Skin of body (tissue), 1 donor: ENCODE measurements at regions not wholly inside any gene's neighbourhood (a gene's known extent, or its start where the extent isn't known, plus 50 kb on each side); places are given as distances from the start of the nearest gene placed in this dataset.

Experiments
- DNase-seq: peaks from one replicate; lab custom pipeline; 2025; lab: John Stamatoyannopoulos, UW

DNA sequence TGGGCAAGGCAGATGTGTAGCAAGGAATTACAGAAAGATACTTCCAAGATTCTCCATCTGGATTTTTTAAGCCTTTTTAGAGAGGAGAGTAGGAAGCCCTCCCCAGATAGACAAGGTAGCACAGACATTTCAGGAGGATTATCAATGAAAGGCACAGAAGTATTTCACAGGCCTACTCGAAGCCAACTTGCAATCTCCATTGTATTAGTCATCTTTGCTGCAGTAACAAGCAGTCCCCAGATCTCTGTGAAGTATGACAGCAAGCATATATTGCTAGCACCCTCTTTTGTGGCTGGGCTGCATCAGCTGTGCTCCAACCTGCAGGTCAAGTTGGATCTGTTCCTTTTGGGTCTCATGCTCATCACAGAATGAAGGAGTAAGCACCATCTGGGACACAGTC, 101.6 kb downstream of the MAF start:
- no peak for DNase-seq

DNA sequence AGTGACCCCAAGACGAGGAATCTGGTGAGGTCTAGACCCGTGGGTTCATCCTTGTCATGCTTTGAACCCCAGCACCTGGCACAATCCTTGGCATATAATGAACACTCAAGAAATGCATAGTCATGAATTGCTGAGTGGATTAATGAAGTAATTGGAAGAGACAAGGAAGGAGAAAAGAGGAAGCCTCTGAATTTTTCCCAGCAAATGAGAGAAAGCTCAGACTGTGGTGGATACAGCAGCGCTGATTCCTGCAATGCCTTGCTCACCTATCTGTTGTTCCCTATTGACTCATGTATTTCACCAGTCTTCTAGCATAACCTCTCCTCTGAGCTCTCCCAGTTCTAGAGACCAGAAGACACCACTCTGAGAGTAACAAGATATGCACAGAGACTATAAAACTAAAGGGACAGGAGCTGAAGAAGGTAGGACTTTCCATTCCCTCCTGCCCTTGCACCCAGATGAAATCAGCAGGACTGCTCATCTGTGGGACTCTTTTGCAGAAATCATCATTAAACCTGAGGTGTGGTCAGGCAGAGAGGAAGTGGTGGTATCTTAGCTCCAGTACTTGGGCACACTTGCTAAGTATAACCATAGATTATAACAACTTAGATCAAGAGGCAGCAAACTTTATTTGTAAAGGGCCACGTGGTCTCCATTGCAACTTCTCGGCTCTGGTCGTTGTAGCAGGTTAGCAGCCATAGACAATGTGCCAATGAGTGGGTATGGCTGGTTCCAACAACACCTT, 102.8 kb downstream of the MAF start:
- no peak for DNase-seq

DNA sequence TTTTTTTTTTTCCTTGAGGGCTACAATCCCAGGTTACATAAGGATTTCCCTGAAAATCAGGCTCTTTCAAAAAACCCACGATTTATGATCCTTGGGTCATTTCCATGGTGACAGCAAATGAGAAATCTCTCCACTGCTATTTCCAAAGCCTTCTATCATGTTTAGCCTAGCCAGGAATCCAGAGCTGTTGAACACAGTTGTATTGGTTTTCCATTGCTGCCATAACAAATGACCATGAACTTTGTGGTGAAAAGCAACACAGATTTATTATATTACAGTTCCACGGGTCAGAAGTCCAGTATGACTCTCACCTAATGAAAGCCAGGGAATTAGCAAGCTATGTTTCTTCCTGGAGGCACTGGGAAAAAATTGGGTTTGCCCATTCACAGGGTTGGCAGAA, 106.6 kb downstream of the MAF start:
- no peak for DNase-seq

DNA sequence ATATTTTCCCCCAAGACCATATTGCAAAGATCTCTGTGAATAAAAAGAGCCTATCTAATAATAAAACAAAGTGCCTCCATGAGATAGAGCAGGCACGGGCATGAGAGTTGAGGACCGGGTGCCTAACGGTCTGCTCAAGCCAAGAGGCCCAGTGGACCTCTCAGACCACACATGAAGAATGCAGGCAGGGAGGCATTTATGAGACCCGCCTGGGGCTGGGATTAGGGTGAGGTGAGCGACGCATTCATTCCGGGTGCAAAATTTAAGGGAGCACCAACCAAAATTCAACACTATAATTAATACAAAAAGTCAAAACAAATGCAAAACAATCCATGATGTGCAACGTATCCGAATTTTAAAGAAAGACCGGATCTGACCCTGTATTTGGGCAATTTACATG, 108.5 kb downstream of the MAF start:
- no peak for DNase-seq

DNA sequence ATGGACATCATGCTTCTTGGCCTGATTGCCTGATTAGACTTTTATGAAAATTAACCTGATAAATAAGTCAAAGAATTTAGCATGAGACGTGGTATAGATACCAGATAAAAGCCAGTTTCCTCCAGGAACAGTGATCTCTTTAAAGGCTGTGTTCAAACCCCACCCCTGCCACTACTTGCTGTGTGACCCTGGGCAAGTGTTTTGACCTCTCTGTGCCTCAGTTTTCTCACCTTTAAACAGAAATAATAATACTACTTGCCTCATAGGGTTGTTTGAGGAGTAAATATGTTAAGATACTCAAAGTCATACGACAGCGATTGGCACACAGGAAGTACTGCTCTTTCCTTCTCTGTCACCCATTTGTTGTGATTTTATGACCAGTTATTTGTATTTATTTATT, 115.5 kb downstream of the MAF start:
- no peak for DNase-seq

DNA sequence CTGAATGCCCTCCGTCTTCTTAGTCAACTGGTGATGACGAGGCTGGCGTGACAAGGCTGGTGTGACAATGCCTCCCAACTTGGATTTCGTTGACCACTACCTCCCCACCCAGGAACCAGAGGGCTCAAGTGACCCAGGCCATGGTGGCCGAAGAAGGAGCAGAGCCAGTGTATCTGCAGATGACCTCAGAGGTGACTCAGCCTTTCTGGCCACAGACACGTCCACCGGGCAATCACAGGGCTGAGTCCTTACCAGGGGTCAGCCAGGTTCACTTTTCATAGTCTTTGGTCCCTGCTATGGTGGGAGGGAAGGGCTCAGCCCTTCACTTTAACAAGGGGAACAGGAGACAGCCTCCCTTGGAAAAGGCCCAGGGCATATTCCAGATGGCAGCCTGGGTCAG, 116.3 kb downstream of the MAF start:
- no peak for DNase-seq

DNA sequence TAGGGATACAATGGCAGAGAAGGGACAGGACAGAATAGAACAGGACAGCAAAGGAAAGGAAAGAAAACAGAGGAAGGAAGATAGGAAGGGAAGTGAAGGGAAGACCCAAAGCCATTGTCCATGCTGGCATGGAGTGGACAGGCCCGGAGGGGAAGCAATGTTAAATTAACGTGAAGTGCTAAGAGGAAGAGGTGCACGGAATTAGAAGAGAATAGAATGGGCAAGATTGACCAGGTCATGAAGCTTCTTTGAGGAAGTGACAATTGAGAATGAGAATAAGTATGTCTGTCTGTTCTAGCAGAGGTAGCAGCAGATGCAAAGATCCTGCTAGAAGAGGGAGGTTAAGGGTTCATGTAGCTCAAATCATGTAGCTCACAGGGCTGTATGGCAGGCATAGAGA, 117.2 kb downstream of the MAF start:
- no peak for DNase-seq

DNA sequence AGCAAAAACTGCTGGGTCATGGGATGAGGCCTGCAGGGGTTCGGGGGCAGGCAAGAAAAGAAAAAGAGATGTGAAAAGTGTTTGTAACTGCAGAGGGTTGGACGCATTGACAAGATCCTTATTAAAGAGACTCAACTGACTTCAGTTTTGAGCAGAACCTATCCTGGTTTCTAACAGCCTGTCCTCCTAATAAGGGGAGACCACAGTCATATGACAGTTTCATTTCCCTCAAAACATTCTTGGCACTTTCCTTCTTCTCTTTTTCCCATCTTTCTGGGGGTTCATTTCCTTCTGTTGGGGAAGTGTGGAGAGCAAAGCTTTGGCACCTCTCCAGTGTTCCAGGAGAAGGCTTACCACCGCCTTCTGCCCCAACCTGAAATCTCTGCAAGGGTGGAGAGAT, 118.5 kb downstream of the MAF start:
- no peak for DNase-seq

DNA sequence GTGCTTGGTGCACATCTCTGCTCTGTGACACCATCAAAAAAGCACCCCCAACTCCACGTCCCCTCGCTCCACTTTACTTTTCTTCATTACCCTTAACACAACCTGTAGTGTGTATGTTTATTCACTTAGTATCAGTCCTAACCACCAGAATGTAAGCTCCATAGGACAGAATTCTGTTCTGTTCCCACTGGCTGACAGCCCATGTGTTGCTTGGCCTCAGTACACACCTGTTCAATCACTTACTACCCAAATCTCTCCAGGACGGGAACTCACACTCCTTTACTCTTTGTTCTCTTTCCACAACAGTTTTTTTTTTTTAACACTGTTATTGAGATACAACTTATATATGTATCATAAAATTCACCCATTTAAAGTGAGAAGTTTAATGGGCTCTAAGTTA, 119.6 kb downstream of the MAF start:
- DNase-seq: no peak

DNA sequence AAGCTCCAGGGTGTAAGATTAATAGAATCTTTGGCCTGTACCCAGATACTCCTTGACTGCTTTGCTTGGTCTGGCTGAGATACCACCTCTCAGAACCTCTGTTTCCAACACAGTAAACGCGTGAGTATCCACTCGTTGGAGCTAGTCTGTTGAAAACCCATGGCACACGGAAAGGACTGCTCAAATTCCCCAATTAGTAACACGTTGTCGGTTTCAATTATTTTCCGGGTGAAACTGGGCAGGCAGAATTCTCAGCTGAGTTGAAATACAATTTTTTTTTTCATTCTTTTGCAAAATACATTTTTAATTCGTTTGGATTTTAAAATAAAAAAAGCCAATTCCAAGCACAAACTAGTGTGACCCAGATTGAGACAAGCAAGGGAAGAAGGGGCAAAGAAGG, 120.5 kb downstream of the MAF start:
- DNase-seq: no peak

DNA sequence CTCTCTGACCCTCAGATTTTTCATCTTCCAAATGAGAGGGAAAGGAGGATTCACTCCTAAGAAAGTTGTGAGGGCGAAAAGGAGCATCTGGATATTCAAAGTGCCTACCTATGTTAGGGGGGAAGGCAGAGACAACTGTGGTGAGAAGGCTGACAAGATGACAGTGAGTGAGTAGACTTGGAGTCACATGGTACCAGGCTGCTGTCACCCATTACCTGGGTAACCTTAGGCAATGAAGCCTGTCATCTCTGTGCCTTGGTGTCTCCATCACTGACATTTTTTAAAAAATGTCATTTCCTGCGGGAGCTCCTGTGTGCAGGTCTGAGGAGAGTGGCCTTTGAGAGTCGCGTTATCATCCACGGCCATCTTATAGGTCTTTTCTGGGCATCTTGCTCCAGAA, 124.0 kb downstream of the MAF start:
- no peak for DNase-seq

DNA sequence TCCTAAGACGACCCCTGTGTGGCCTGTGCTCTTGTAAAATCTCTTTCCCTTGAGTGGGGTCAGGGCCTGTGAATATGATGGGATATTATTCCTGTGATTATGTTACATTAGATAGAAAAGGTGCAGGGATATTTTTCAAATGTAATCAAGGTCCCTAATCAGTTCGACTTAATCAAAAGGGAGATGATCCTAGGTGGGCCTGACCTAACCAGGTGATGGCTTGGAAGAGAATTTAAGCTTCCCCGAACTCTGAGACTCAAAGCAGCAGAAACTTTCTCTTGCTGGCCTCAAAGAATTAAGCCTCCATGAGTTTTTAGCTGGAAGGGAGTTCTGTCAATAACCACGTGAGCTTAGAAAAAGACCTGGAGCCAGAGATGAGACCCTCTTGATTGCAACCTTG, 124.7 kb downstream of the MAF start:
- no peak for DNase-seq

DNA sequence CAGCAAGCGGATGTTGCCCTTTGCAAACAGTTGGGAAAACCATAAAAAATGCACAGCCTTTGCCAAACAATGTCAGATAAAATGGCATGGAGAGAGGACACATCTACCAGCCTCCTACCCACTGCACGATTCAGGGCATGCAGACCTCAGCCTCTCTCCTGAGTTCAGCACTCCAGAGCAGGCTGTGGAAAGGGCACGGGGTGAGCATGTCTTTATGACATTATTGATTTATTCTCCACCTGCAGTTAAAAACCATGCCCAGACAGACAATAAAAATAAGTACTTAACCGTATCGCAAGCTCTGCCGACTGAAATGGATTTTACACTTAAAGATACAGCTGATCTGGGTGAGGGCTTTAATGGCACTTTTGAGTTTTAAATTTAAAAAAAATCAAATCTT, 127.1 kb downstream of the MAF start:
- DNase-seq: no peak

DNA sequence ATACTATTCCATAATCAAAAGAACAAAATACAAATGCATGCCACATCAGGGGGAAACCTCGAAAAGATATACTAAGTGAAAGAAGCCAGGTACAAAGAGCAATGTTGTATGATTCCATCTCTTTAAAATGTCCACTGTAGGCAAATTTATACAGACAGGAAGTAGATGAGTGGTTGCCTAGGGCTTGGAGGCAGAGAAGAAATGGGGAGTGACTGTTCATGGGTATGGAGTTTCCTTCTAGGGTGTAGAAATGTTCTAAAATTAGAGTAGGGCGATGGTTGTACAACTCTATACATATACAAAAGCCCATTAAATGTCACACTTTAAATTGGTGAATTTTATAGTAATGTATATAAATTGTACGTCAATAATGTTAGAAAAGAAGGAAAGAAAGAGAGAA, 128.1 kb downstream of the MAF start:
- no peak for DNase-seq

DNA sequence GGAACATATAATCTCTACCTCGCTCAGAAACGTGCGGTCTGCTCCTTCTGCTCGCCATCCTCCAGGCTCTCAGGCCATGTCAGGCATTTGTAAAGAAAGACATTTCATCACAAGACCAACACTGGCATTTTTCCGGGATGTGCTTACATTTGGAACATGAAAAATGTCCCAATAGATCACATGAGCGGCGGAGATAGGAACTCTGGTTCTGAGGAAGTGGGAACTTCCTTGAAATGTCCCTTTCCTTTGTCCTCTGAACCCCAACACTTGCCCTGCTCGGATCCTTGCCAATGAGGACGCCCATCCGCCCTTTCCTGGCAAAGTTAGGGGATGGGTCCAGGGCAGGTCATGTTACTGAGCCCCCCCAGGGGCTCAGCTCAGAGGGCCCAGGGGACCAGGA, 130.5 kb downstream of the MAF start:
- no peak for DNase-seq

DNA sequence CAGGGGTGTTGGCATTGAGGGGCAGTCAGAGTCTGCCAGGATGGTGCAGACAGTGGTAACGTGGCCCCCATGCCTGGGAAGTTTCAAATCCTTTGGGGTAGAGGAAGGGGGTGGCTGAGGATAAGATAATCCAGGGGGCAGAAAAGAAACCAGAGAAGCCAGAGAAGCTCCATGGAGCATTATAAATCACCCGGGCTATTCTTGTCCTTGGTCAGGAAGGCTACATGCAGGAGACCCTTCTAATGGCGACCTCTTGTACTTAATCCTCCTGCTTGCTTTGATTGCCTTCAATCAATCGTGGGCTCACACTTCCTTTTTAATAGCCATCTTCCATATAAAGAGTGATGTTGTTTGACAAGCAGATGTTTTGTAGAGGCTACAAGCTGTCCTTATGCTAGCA, 131.9 kb downstream of the MAF start:
- DNase-seq: no peak

DNA sequence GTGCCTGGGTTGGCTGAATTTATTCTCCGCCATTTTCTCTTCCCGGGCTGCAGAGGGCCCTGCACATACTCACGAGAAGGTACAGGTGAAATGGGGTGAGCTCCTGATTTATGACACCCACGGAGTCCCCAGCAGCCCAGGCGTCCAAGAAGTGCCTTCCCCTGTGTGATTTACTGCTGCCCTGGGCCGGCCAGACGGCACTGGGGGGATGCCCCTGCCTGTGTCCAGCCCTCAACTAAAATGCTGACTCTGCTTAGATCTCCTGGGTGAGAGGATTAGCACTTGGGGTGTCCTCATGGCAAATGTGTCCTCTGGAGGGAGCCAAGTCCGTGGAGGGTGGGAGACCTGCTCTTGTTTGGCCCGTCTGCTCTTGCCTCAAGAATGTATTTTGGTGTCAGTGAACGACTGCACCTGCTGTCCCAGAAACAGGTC, 132.4 kb downstream of the MAF start:
- DNase-seq: no peak

DNA sequence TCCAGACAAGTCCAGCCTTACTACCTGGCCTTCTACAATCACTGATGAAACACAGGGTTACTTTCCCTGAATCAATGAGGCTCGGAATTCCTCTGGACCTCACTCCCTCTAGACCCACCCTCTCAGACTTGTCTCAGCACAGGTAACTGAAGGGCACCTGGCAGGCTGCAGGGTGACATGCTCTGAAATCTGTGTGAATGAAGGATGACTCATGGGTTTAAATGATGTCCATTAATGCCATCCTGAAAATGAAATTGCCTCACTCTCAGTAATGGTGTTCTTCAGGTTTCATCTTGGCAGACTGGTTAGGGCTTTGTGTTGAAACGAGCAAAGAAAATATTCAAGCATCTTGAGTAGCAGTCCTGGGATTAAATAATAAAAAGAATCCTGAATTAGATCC, 134.4 kb downstream of the MAF start:
- no peak for DNase-seq

DNA sequence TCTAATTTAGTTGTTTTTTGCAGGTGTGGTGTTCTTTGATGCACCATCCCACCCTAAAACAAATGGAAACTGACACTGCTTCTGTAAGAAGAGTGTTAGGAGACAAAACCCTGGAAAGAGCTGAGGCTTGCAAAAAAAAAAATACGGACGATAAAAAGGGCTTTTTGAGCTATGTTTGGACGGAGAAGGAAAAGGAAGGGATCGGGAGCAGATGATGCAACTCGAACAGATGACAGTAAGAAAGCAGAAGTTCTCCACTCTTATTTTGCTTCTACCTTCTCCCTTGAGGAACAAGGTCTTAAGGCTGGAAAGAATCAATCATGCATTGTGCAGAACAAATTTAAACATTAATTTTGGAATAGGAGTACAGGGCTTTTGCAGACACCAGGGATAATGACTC, 136.7 kb downstream of the MAF start:
- no peak for DNase-seq

DNA sequence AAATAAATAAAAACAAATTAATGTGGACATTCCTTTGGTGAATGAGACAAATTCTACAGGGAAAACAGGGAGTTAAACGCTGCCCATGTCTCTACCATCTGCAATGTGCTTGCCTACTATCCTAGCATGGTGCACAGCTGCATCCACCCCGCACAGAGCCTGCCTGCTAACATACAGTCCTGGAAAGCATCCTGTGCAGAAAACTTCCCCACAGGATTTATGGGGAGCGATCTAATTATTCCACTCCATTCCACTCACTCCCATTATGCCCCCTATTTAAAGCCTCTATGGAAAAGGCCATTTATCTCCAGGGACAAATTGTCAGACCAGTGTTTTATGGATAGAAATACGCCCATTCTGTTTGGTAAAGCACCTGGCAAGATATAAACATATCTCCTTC, 144.5 kb downstream of the MAF start:
- DNase-seq: no peak

DNA sequence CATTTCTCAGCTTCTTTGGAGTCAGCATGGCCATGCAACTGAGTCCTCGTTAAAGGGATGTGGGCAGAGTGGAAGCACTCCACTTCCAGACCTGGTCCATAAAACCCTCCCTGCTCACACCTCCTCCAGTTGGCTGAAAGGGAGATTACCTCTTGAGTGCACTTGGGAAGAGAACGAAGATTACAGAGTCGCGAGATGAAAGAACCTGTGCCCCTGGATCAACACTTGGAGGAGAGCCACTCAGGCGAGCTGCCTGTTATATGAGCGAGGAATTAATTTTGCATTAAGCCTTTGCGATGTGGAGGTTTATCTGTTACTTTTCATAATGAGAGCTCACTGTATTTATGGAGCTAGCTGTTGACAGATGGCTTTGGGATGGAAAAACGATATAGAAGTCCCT, 147.9 kb downstream of the MAF start:
- DNase-seq: no peak

DNA sequence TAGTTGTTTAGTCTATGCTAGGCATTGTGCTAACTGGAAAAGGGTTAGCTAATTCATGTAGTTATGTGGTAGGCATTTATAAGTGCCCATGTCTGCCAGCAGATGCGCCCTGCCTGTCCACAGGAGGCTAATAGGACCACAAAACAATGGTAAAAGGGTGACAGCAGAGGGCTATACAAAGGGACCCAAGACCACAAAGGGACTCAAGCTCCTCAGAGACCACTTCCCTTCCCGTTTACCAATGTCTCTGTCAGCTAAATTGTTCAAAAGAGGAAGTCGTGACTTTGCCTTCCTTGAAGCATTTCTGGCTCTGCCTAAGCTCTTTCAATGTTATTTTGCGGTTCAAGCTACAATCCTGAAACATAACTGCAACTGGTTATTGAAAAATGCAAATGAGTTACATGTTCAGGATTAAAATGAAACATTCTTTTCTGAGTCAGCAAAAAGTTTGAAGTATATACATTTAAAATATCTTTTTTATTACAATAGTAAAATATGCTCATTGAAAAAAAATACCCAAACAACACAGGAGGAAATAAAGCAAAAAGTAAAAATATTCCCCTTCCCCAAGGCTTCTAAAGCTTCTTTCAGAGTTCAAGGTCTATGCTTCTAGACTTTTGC, 149.2 kb downstream of the MAF start:
- peak; percentile 20 for DNase-seq

DNA sequence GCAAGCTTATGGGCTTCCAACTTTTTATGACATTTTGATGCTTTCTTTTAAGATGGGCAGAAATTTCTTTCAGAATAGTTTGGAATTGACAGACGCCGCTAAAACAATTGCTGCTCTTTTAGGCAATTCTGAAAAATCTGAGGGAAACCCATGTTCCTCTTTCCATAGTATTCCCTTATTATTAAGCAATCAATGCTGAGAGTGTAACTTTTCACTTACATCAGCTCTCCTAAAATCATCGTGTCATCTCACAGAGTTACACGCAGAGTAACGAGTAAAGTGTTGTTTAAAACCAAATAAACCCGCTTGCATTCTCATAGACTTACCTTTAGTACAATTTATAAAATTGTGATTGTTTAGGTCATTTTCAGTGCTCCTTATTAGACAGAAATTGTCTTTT, 150.6 kb downstream of the MAF start:
- no peak for DNase-seq
